ENCODE measurements at regions not wholly inside any gene's neighbourhood (a gene's known extent, or its start where the extent isn't known, plus 50 kb on each side); places are given as distances from the start of the nearest gene placed in this dataset.

- DNase-seq (ENCODE audit: low spot score) = no peak
- TF ChIP-seq CTCF (IDR thresholded peaks at IDR 0.05) (no peak), EZH2 (IDR thresholded peaks at IDR 0.05) (no peak)
- H3K4me1 Mint-ChIP-seq = no peaks in the 10 kb centered on the region
- H3K4me2 ChIP-seq = no peak overlapping the region
- H3K4me1 ChIP-seq = no peaks in the 10 kb centered on the region
- H2AFZ ChIP-seq (replicated peaks) = peak overlapping the region; percentile 54
- H3K9ac ChIP-seq = no peak overlapping the region
- H3K79me2 ChIP-seq (ENCODE audit: low read depth) = no peaks in the 10 kb centered on the region
- peaks cover 4% of the 10 kb centered on the region for H3K27me3 Mint-ChIP-seq (ENCODE audit: insufficient read depth, low read depth)
- no peak overlapping the region for H3K27ac Mint-ChIP-seq
- no peaks in the 10 kb centered on the region for H4K20me1 ChIP-seq (ENCODE audit: low read depth)
- no peak overlapping the region for H3K4me3 Mint-ChIP-seq
- H3K9me3 Mint-ChIP-seq = peaks cover 30% of the 10 kb centered on the region
- no peak overlapping the region for H3K27ac ChIP-seq
- no peaks in the 10 kb centered on the region for H3K36me3 ChIP-seq
- no peaks in the 10 kb centered on the region for H3K9me3 ChIP-seq (ENCODE audit: low read depth)
- H3K4me3 ChIP-seq = no peak overlapping the region
- no peaks in the 10 kb centered on the region for H3F3A ChIP-seq (ENCODE audit: low read depth)
- H3K27me3 ChIP-seq = no peaks in the 10 kb centered on the region
- peaks cover 7% of the 10 kb centered on the region for H3K36me3 Mint-ChIP-seq
These were observed 54.3 kb upstream of the ITGA6 start for GRCh38 chr2:172373076-172373475.

GRCh38 chr2:172373766-172374165, 53.6 kb upstream of the ITGA6 start:
- Histone ChIP-seq H3K79me2 (ENCODE audit: low read depth) (no peaks in the 10 kb centered on the region), H4K20me1 (ENCODE audit: low read depth) (no peaks in the 10 kb centered on the region), H3F3A (ENCODE audit: low read depth) (no peaks in the 10 kb centered on the region), H2AFZ (replicated peaks) (peak overlapping the region; percentile 12), H3K27me3 (no peaks in the 10 kb centered on the region), H3K27ac (no peak overlapping the region), H3K36me3 (no peaks in the 10 kb centered on the region), H3K4me1 (no peaks in the 10 kb centered on the region), H3K9me3 (ENCODE audit: low read depth) (no peaks in the 10 kb centered on the region), H3K4me3 (no peak overlapping the region), H3K4me2 (no peak overlapping the region), H3K9ac (no peak overlapping the region)
- Mint-ChIP-seq H3K4me3 (no peak overlapping the region), H3K27me3 (ENCODE audit: insufficient read depth, low read depth) (peaks cover 9% of the 10 kb centered on the region), H3K27ac (no peak overlapping the region), H3K4me1 (no peaks in the 10 kb centered on the region), H3K36me3 (peaks cover 9% of the 10 kb centered on the region), H3K9me3 (peaks cover 29% of the 10 kb centered on the region)
- DNase-seq (ENCODE audit: low spot score) = no peak
- TF ChIP-seq CTCF (IDR thresholded peaks at IDR 0.05) (no peak), EZH2 (IDR thresholded peaks at IDR 0.05) (no peak), EZH2phosphoT487 (IDR thresholded peaks at IDR 0.05) (no peak)

- peaks cover 5% of the 10 kb centered on the region for H3K36me3 Mint-ChIP-seq
- Histone ChIP-seq H3K27me3 (no peaks in the 10 kb centered on the region), H3F3A (ENCODE audit: low read depth) (peaks cover 6% of the 10 kb centered on the region), H3K9ac (no peak overlapping the region), H2AFZ (replicated peaks) (no peak overlapping the region), H3K4me1 (no peaks in the 10 kb centered on the region), H3K4me3 (no peak overlapping the region), H3K9me3 (ENCODE audit: low read depth) (no peaks in the 10 kb centered on the region), H3K27ac (no peak overlapping the region), H3K4me2 (no peak overlapping the region), H3K36me3 (no peaks in the 10 kb centered on the region), H4K20me1 (ENCODE audit: low read depth) (no peaks in the 10 kb centered on the region), H3K79me2 (ENCODE audit: low read depth) (no peaks in the 10 kb centered on the region)
- H3K4me1 Mint-ChIP-seq = peaks cover 4% of the 10 kb centered on the region
- TF ChIP-seq CTCF (IDR thresholded peaks at IDR 0.05) (no peak), EZH2phosphoT487 (IDR thresholded peaks at IDR 0.05) (no peak), EZH2 (IDR thresholded peaks at IDR 0.05) (no peak)
- peaks cover 26% of the 10 kb centered on the region for H3K9me3 Mint-ChIP-seq
- H3K27ac Mint-ChIP-seq = peak overlapping the region; percentile 50
- peaks cover 10% of the 10 kb centered on the region for H3K27me3 Mint-ChIP-seq (ENCODE audit: insufficient read depth, low read depth)
- no peak for DNase-seq (ENCODE audit: low spot score)
- no peak overlapping the region for H3K4me3 Mint-ChIP-seq
These were observed 52.8 kb upstream of the ITGA6 start for GRCh38 chr2:172374318-172375240.

Measured in neural progenitor cell (in vitro differentiated cells).